GM21723 (cell line): ENCODE measurements at regions not wholly inside any gene's neighbourhood (a gene's known extent, or its start where the extent isn't known, plus 50 kb on each side); places are given as distances from the start of the nearest gene placed in this dataset.
A peak's percentile ranks its signal among the peaks of the same experiment; 100 is the strongest.

Source experiments
- ATAC-seq: cut with Tn5 transposase; IDR thresholded peaks from one replicate; pipeline ENCODE4 v1.9.1; 2021; ENCODE audit warnings: mild to moderate bottlenecking, moderate library complexity; ENCODE audit not compliant: unreplicated experiment

DNA sequence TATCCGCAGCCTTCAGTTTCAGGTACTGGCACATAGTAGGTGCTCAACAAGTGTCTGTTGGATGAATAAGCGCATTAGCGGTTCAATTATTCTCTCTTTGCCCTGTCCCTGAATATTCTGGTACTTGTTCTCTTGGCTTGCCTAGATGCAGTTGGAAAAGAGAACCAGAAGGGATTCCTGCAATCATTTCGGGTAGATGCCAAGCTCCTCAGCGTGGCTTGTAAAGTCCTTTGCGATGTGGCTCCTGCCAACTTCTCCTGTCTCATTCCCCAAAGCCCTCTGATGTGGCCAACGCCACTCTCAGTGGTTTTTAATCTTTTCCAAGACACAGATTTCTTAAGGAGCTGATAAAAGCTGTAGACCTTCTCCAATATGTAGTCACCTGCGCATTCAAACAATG, 230.3 kb downstream of the SUDS3 start:
- no peak for ATAC-seq

DNA sequence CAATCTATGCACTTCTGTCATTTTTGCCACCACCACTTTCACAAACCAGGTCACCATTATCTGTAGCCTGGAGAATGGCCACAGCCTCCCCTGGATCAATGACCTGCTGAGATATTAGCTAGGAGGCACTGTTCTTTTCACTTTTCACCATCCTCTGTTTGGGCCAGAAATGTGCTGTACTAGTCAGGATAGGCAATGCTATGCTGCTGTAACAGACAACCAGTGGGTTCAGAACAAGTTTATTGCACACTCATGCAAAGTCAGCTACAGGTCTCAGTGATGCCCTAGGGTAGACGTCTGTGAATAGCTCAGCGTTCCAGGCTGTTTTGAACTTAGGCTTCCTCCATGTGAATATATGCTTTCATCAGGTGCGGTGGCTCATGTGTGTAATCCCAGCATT, 231.5 kb downstream of the SUDS3 start:
- ATAC-seq, result no peak

DNA sequence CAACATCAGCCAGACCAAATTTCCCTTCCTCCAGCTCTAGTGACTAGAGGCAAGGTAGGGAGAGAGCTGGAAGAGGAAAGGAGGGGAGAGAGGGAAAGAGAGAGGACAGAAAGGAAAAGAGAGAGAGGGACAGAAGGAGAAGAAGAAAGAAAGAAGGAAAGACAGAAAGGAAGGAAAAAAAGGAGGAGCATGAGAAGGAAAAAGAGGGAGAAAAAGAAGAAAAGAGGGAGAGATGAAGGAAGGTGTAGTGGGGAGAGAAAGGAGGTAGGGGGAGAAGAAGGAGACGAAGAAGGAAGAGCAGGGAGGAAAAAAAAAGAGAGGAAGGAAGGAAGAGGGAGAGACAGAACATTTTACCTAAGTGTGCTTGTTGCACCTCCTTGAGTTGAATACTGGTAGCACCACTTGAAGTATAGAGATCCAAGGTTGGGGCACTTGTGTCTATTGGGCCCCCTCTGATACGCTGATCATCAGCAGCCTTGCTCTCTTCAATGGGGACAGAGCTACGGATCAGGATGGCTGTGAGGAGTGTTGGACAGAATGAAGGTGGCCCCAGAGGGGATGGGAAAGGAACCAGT, 232.5 kb downstream of the SUDS3 start:
- ATAC-seq, result no peak

DNA sequence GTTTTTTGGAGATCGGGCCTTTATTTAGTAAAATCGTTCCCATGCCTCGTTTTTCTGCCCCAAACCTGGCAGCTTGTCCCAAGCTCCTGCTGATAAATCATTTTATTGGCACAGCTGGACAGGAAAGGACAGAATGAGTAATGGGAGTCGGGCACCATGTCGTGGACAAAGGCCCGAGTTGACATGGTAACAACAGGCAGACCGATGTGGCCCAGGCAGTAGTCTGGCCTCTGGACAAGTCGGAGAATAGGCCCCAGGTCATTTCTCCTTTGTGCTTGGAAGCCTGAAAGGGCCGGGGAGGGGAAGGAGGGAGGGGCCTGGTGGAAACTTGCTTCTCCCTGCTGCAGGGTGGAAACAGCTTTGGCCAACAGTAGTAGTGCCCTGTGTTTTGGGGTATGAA, 234.9 kb downstream of the SUDS3 start:
- ATAC-seq, result no peak

DNA sequence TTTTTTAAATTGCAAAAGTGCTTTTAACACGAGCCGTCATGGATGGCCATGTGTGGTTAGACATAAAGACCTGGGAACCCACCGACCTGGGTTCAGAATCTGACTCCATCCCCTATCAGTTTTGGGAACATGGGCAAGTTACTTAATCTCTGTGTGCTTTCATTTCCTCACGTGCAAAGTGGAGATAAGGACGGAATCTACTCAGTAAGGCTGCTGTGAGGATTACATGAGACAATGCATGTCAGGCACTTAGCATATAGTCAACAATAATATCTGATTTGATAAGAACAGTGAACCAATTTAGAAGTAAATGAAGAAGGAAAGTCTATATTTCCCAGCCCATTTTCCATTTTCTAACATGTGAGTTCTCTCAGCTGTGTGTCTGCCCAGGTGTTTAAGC, 235.4 kb downstream of the SUDS3 start:
- ATAC-seq, result no peak

DNA sequence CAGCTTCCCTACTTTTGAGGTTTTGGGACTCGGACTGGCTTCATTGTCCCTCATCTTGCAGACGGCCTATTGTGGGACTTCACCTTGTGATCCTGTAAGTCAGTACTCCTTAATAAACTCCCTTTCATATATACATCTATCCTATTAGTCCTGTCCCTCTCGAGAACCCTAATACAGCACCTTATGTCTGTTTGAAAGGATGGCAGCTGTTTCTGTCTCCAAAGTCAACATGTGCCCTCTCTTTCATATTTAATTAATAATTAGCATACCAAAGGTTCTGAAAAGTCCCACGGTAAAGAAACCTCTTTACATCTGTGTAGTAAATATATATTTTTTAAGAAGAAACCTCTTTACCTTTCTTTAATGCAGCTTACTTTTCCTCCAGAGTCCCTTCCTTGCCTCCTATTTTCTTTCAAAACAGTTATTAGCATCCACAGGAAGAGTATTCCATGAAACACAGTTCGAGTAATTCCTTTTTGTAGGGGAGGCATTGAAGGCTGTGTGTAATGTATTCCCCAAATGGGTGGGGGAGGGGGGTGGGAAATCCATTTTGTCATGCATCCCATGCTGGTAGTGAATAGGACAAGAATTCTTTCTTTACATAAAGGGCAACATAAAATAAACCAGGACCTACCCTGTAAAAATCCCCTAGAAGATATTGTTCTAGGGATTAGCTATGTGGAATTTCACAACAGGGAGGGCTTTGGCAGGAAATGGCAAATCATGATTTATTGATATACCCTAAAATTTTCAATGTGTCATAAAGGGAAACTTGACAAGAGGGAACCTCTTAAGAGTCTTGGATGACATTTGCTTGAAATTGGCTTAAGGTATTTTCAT, 241.5 kb downstream of the SUDS3 start:
- ATAC-seq, result no peak

DNA sequence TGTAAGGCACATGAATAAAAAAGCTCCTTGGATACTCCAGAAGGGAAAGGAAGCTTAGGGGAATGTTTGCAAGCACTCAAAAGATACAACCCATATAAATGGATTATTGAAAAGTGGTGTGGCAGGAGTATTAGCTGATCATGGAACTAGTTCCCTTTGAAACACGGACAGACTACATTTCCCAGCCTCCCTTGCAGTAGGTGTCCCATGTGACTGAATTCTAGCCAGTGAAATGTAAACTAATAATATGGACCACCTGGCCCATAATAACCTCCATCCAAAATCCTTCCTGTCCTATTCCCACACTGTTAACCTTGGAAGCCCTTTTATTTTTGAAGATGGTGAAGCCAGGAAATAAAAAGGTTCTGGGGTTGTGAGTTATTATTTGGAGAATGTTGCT, 242.3 kb downstream of the SUDS3 start:
- ATAC-seq, result no peak

DNA sequence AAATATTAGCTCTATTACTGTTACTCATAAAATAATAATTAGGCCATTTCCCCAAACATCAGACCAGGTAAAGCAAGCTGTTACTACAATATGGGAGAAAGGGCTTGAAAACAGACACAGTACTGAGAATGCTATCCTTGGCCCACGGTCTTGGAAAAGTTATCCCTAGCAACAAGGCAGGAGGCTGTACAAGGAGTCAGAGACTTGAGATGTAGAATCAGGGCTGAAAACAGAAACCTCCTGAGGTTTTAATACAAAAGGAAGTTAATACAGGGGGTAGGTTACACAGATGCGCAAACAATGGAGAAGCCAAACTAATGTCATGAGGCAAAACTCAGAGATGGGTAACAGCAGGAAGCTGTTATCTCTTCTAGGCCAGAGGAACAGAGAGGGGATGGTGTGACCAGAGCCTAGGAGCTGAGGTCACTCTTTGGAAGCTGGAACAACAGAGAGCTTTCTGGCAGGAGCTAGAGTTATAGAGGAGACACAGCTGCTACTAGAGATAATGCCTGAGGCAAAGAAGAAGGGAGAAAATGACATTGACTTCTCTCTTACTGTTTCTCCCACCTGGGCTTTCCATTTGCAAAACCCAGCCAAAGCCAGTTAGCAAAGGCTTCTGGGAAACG, 248.8 kb downstream of the SUDS3 start:
- no peak for ATAC-seq

DNA sequence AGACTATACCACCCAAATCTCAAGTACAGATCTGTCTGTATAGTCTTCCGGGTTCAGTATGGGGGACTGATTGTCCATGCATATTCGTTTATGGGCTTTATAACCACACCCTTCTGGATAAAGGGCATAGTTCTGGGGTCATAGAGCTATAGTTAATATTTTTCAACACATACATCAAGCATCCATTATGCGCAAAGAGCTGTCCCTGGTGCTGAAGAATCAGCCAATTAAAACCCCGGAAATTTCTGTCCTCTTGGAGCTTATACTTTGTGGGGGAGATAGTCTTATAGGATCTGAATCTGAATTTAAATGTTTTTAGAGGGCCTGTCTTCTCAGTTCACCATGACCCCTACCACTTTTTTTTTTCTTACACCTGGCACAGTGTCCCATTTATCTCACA, 256.7 kb downstream of the SUDS3 start:
- no peak for ATAC-seq

DNA sequence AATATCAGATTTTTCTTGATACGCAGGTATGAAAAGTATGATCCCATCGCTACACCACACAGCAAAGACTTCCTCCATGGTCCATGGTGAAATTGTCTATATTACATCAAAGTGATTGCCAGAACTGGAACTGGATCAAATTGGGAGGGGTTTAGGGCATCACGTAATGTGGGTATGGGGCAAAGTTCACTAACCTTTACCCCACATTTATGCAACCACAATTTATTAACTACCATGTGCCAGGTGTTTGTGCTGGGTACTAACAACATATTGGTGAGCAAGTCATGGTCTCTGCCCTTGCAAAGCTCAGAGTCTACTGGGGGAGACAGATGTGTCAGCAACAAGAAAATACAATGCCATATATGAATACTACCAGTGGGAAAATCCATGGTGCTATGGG, 258.9 kb downstream of the SUDS3 start:
- no peak for ATAC-seq

DNA sequence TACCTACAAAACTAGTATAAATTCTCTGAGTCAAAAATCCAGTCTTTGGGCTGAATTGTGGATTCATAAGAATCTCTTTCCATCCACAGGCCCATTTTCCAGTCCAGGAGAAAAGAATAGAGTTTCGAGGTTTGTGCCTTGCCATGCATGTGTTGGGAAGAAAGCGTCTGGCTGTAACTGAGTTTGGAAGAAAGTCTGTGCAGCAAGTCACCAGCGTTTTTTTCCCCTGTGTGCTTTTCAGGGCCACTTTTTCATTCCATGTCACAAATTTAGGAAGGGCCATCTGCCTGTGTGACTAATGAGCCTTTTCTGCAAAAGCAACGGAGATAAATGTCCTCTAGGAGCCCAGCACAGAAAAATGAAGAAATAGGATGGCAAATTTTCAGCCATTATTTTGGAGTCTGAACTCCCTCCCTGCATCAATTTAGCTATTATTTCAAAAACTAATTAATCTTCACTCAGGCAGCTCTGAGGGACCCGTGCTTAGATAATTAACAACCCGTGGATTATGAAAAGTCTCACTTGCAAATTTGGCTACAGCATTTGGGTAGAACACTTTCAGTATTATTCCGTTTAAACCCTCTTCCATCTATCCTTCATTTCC, 261.5 kb downstream of the SUDS3 start:
- no peak for ATAC-seq

DNA sequence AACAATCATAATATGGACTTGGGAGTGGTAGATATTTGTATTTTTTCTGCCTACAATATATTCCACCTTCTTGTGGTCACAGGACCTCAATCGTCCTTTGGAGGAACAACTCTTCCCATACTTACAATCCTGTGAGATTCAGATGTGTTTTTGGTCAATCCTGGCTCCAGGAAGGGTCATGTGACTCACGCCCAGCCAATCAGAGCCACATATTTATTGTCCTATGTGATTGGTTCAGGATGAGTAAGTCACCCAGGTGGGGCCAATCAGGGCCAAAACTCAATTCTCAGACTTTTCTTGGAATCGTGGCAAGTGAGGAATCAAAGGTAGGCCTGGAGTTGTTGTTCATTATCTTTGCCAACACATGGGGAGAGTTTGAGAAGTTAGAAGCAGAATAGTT, 264.9 kb downstream of the SUDS3 start:
- ATAC-seq, result no peak

DNA sequence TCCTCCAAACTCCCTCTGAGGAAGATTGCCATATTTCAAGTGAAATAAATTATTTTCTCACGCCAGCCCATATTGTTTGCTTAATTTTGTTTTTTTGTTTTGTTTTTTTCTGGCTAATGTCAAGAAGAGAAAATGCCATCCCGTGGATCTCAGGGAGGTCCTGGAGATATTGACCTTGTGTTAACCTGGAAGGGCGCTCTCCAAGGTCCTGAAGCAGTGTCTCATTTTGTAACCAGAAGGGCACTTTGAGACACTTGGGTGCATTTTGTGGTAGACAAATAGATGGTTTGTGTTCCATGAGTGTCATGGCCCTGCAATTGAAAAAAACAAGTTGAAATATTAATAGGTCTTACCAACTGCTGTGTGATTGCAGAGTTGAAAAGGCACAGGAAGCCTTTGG, 268.9 kb downstream of the SUDS3 start:
- no peak for ATAC-seq

DNA sequence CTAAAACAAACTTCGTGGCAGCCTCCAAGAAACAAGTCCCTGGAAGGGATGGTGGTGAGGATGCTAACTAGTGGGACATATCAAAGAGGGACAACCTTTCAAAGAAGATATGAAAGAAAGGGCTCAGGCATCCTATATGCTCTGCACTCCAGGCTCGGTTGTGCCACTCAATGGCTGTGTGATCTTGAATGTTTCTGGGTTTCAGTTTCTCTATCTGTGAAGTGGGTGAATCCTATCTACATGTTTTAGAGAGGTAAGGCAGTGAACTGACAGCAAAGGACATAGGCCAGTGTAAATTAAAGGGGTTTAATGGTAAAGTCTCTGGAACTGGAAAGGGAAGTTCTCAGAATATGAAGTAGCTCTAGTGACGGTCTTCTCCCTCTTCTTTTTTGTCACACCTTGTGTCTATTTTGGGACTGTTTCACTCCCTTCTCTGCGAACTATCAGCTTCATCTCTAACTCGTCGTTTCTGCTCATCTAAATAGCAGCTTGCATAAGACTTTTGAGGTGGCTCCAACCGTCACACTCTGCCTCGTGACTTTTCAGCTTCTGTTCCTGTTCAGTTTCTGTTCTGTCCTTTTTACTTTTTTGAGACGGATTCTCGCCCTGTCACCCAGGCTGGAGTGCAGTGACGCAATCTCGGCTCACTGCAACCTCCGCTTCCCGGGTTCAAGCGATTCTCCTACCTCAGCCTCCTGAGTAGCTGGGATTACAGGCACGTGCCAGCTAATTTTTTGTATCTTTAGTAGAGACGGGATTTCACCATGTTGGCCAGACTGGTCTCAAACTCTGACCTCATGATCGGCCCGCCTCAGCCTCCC, 273.6 kb downstream of the SUDS3 start:
- no peak for ATAC-seq

DNA sequence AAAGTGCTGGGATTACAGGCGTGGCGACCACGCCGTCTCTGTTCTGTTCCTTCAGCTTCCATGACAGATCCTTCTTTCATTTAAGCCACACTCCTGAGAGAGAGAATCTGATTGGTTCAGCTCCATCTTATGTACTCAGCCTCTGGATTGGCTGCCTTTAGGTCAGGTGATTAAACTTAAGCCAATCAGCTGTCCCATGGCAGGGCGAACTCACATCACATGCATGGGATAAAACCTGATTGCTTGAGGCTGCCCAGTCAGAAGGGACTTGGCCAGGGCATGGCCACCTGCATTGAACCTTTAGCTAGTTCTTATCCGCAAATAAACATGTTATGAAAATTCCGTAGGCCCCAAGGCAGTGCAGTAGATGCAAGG, 274.2 kb downstream of the SUDS3 start:
- ATAC-seq, result no peak

DNA sequence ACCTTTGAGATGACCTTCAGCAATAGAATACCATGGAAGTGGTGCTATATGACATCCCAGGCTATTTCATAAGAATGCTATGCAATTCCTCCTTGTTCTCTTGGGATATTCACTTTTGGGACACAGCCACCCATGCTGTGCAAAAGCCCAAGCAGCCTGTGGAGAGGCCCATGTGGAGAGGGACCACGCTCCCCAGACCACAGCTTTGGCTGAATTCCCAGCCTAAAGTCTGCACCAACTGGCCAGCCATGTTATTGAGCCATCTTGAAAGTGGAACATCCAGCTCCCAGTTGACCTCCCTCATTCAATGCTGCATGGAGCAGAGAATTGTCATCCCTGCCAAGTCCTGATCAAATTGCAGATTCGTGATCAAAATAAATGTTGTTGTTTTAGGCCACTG, 275.1 kb downstream of the SUDS3 start:
- ATAC-seq, result no peak

DNA sequence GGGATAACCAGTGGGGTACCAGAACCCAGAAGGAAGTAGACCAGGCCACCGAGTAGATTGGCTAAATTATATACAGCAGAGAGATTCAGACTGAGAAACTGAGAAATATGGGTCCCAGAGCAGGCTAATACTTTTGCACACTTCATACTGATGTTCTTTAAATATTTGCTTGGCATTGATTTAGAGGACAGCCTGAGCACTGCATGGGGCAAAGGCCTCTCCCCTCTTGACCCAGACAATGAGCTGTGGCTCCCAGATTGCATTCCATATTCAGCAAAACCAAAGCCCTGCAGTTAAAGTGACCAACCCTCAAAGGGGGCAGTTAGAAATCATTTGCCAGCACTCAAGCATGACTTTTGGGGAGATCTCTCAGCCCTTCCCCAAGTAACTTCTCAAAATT, 279.2 kb downstream of the SUDS3 start:
- ATAC-seq, result no peak

DNA sequence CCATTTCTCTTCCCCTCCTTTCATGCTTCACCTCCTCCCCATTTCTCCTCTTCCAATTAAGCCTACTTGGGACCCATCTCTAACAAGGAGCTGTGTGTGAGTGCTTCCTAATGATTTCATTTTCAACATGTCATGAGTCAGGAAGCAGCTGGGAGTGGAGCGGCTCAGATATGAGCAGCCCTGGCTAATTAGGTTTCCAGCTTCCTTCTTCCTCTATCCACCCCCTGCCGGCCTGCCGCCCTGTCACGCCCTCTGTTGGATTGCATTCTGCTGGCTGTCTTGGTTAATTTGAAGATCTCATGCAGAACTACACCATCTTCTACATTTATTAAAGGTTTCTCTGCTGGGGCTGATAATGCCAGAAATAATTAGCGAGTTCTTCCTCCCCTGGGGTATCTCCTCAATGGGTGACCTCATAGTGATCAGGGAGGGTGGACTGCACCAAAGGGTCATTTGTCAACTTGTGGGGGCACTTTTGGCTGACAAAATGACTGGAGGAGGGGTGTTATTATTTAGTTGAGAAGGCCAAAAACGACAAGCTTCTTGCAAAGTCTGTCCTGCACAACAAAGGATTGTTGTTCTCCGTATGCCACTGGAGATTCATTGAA, 300.9 kb upstream of the SRRM4 start:
- no peak for ATAC-seq

DNA sequence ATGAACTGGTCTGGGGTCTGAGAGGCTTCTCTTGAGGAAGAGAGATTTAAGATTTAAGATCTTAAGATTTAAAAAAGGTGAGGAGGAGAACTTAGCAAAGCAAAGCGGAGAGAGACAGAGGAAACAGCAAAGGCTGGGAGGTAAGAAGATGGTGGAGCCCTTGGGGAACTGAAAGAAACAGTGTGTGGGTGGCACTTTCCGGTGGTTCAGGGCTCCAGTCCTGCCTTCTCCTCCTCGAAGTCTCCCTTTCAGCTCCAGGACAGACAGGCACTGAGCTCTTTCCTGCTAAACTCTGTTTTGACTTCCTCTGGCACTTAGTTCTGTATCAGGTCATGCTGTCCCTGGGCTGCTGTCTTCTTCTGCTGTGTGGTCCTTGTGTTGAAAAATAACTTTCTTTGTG, 298.7 kb upstream of the SRRM4 start:
- peak; percentile 93 for ATAC-seq

DNA sequence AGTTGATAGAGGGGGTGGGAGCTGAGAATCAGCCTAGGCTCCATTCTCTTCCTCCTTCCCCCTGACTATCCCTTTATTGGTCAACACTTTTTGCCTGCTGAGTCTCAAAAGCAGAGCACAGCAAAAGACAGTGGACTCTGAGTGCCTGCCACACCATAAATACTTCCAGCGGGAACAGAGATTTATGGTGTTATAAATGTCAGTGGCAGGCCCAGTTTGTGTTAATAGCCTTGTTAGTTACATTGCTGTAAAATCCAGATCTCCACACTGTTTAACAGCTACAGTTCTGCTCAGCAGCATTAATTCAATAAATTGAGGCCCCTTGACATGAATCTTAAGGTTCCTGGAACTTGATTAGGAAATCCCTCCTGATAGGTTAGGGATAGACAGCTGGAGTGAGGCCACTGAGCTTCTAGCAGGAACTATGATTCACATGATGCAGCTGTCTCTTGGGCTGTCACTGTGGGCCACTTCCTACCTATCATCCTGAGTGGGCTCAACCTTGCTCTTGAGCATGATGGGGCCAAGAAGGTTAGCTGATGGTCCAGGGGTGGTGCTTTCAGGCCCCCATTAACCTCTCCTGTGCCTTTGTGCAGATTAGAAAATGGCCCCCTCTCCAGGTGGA, 295.2 kb upstream of the SRRM4 start:
- no peak for ATAC-seq
